NOMO-1 (cell line): ENCODE measurements at regions not wholly inside any gene's neighbourhood (a gene's known extent, or its start where the extent isn't known, plus 50 kb on each side); places are given as distances from the start of the nearest gene placed in this dataset.
"Not testable (repeated sequence)": the region's sequence is repeated elsewhere in the genome, so short reads cannot be mapped to it uniquely, and the experiment has no call there.

Source experiments
- DNase-seq, 2 experiments: peaks; one replicate each; lab custom pipeline; 2025; ENCODE audit not compliant: unreplicated experiment in 2 of 2; lab: John Stamatoyannopoulos, UW

GRCh38 chr1:195306281-195306680, 1302.0 kb downstream of the KCNT2 start:
- no peak for DNase-seq

GRCh38 chr1:195294911-195295310, 1313.3 kb downstream of the KCNT2 start:
- DNase-seq = no peak

DNA sequence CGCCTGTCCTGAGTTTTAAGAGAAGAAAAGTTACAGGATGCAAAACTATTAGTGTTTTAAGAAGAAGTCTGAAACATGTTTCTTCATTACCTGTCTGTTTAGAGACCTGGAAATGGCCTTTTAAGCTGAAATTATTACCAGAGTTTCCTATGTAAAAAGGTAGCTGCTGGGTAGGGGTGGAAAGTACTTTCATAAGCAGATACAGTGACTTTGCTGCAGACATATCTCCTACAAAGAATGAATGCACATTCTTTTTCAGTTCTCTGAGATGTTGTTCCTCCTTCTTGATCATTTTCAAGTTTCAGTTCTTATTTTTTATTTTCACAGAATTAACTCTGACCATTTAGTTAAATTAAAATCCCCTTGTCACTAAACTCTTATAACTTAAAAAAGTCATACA, 1329.6 kb downstream of the KCNT2 start:
- peak in 1 of 2 experiments; percentile 28 for DNase-seq

DNA sequence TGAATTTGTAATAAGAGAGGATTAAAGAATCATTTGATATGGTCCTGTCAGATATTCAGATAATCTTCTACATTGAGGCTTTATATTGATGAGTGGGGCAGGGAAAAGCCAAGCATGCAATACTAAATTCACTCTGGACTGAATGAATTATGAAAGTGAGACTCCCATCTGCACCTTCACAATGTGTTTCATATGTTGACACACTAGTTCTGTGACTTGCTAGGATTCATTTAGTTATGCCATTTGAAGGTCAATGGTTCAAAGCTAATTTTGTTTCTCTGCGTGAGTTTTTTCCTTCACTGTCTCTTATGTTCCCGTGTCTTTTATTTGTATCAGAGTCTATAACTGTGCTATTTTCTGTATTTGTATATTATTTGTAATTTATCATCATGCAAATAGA, 1332.5 kb downstream of the KCNT2 start:
- DNase-seq = no peak

- no peak for DNase-seq
Measured at GRCh38 chr1:195251900-195252299, 1356.3 kb downstream of the KCNT2 start.

DNA sequence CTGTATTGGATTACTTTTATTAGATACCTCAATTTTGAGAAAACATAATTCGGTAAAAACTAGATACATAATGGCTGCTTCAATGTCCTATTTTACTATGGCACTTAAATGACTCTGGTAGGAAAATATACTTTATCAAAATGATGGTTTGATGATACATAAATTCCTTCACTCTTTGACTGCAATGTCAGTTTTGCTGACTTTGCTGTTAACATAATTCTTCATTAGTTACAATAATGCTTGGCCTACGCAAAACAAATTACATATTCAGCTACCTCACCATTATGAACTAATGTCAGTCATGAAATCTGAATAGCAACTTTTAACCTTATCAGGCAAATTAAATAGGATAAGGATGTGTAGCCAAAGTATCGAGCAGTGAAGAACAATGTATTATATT, 1364.7 kb downstream of the KCNT2 start:
- no peak for DNase-seq

GRCh38 chr1:195241066-195241465, 1367.2 kb downstream of the KCNT2 start:
- DNase-seq = no peak

GRCh38 chr1:195238313-195238712, 1369.9 kb downstream of the KCNT2 start:
- no peak for DNase-seq

DNA sequence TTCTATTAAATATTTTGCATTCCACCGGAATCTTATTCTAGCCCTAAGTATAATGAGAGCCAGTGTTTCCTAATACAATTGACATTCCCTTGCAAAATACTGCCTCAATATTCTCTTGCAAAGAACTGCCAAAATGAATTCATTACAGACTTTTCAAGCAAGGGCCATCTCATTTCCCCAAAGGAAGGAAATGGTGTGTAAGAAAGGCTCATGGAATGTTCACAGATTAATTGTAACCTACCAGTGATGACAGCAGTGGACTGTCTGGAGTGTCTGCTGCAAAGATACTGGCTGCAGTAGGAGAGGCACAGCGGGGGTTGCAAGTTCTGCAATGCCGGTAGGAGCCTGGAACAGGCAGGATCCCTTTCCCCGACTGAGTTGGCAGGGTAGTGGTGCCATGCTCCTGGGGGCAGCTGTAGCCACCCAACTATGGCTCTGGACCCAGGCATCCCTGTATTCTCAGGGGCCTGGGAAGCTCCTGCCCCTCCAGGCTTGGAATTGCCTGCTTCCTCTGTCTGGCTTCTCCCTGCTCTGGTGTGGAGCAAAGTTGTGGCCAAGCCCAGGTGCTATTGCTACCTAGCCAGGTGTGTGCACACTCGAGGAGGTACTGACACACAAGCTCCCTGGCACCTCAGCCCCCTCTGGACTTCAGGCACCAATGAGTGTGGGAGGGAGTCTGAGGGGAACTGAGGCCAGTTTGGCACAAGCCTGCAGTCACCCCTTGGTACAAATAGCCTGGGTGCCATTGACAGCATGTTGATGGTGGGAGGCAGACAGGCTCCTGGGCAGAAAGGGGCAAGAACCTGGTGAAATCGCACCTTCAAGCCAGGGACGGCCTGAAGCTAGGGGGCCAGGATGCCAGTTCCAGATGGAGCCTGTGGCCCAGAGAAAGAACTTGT, 1371.0 kb downstream of the KCNT2 start:
- DNase-seq = no peak

DNA sequence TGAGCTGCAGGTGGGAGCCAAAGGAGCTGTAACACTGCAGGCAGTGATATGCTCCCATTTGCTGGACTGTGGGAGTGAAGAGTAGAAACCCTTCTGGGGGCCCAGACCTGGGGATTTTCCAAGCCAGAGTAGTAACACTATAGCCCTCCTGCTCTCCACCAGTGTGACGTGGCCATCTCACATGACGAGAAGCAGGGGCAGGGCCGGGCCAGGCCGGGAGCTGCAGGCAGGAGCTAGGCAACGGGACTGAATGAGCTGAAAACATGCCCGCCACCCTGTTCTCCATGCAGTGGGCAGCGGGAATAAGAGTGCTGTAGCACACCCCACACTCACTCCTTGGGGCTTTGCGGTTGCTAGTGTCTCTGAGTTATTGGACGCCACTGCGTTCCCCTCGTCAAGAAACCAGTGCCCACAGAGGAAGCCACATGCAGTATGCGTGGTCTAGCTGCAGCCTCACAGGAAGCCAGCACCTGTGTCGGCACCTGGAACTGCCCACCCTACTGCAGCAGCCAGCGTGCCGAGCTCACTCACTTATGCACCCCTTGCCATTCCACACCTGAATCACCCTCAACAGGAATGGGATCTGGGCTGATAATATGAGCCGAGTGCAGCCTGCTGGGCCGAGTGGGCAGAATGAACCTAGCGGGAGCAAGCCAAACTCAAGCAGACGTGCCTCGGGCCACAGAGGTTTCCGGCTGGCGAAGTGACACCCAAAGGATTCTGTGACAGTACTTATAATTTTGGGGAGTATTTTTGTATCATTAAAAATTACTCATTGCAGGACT, 1389.6 kb downstream of the KCNT2 start:
- no peak for DNase-seq

- no peak for DNase-seq
Measured at GRCh38 chr1:195202241-195202640, 1406.0 kb downstream of the KCNT2 start.

DNA sequence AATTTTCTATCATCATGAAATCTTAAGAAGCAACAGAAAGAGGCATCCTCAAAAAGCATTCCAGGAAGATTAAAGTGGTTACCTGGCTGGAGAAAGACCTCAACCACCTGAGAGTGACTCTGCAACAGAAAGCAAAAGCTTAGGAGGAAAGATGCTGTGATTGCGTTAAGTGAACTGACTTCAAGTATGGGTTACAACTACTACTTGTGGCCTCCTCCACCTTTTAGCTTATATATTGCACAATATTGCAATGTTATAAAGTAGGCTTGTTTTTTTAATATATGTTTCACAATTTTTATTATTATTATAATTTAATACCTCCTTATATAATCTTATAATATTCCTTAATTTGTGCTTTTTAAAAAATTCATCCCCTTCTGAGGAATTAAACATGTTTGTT, 1407.5 kb downstream of the KCNT2 start:
- no peak for DNase-seq

- DNase-seq = no peak
Measured at GRCh38 chr1:195197116-195197515, 1411.1 kb downstream of the KCNT2 start.

DNA sequence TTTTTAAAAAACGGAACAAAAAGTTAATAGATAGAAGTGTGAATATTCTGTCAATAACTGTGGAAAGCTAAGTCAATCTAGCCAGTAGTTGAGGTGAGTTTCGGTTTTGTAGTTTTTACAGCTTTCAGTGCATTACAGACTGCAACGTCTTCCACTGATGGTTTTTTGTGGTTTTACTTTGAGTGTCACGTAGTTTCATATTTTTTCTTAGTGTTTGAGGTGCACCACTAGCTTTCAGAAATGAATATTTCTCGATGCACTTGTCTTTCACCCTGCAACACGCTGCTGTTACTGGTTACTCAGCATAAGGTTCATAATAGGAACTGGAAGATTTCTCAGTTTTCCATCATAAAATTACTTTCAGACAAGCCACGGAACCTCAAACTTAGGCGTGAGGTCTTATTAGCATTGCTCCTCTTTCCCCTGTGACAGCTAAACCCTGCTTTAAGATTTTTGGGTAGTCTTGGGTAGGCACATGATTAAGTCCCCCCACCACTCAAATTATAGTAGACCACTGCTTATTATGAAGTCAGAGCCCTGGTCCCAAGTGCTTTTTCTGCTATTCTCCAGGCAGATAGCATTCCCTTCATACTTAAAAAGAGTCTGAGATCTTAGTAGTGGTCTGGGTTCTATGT, 1412.7 kb downstream of the KCNT2 start:
- peak in 1 of 2 experiments; percentile 23 for DNase-seq

DNA sequence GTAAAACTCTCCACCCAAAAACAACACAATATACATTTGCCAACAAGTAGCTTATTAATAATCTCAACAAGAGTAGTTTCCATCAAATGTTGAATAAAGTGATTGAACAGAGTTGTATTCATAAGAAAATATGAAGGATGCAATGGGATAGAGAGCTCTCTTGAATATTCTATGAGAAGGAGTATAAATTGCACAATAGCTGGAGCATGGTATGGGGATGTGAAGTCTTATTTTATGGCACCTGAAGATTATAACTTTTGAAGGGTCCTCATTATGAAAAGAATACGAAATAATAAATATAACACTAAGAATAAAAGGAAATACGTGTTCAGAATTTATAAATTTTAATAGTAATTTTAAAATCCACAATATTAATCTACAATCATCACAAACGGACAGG, 1415.1 kb downstream of the KCNT2 start:
- no peak for DNase-seq

DNA sequence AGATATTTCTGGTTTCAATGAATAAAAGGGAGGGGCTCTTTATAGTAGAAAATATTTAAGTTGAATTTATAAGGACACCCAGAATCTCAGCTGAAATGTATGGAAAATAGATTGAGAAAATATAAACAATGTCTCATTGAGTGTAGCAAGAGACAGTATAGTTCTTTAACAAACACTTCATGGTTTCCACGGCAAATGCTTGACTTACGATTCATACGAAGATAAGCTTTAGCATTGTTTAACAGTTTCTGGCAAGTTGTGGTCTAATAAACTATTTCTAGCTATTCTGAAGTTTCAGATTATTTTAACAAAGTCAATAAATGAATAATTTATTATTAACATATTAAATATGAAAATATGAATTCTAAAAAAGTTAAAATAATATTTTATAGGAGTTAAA, 1419.4 kb downstream of the KCNT2 start:
- DNase-seq = no peak

- no peak for DNase-seq
Measured at GRCh38 chr1:195186544-195186943, 1421.7 kb downstream of the KCNT2 start.

- no peak for DNase-seq
Measured at GRCh38 chr1:195185736-195186135, 1422.5 kb downstream of the KCNT2 start.

DNA sequence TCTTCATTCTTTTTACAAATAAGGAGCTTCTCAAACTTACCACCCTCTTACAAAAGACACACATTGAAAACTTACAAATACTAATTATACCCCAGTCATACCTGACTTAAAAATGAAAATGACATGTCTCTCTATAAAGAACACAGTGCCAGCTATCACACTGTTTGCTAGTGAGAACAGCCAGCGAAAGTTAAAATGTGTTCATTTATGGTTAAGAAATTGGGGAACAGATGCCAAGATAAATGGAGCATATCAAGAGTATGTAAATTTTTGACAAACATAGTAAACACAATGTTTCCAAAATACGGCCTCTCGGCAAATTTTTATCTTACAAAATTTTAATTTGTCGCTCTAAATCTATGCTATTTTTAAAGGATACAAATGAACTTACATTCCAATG, 1422.9 kb downstream of the KCNT2 start:
- no peak for DNase-seq

- DNase-seq = no peak
Measured at GRCh38 chr1:195173753-195174152, 1434.5 kb downstream of the KCNT2 start.

- not testable (repeated sequence) for DNase-seq
Measured at GRCh38 chr1:195159795-195160194, 1448.4 kb downstream of the KCNT2 start.
